GM19468 (cell line): ENCODE measurements at regions not wholly inside any gene's neighbourhood (a gene's known extent, or its start where the extent isn't known, plus 50 kb on each side); places are given as distances from the start of the nearest gene placed in this dataset.

Source experiments
- ATAC-seq: cut with Tn5 transposase; IDR thresholded peaks from one replicate; pipeline ENCODE4 v1.9.1; 2021; ENCODE audit warnings: mild to moderate bottlenecking, moderate library complexity, moderate number of reproducible peaks; ENCODE audit not compliant: unreplicated experiment; ENCODE audit errors: extremely low read depth

- no peak for ATAC-seq
Measured at GRCh38 chr2:19752500-19752899, 149.3 kb downstream of the TTC32 start.

- no peak for ATAC-seq
Measured at GRCh38 chr2:19751631-19752030, 150.2 kb downstream of the TTC32 start.

GRCh38 chr2:19750136-19750535 lies 151.6 kb downstream of the TTC32 start:
- ATAC-seq, result no peak

GRCh38 chr2:19749507-19749836 lies 152.3 kb downstream of the TTC32 start:
- no peak for ATAC-seq

- no peak for ATAC-seq
Measured at GRCh38 chr2:19748711-19749506, 152.9 kb downstream of the TTC32 start.

- no peak for ATAC-seq
Measured at GRCh38 chr2:19748073-19748375, 153.8 kb downstream of the TTC32 start.

- ATAC-seq, result no peak
Measured at GRCh38 chr2:19747310-19748072, 154.3 kb downstream of the TTC32 start.

- no peak for ATAC-seq
Measured at GRCh38 chr2:19746611-19747309, 155.0 kb downstream of the TTC32 start.

- ATAC-seq, result no peak
Measured at GRCh38 chr2:19746137-19746600, 155.6 kb downstream of the TTC32 start.

- ATAC-seq, result no peak
Measured at GRCh38 chr2:19745318-19746136, 156.3 kb downstream of the TTC32 start.

GRCh38 chr2:19744456-19745199 lies 157.2 kb downstream of the TTC32 start:
- ATAC-seq, result no peak

- no peak for ATAC-seq
Measured at GRCh38 chr2:19743641-19744040, 158.1 kb downstream of the TTC32 start.

- no peak for ATAC-seq
Measured at GRCh38 chr2:19742872-19743271, 158.9 kb downstream of the TTC32 start.

- ATAC-seq, result no peak
Measured at GRCh38 chr2:19739256-19739655, 162.5 kb downstream of the TTC32 start.

- no peak for ATAC-seq
Measured at GRCh38 chr2:19738707-19739106, 163.1 kb downstream of the TTC32 start.

GRCh38 chr2:19736191-19736831 lies 165.5 kb downstream of the TTC32 start:
- ATAC-seq, result no peak

- no peak for ATAC-seq
Measured at GRCh38 chr2:19733951-19734425, 167.8 kb downstream of the TTC32 start.

- ATAC-seq, result no peak
Measured at GRCh38 chr2:19733390-19733789, 168.4 kb downstream of the TTC32 start.

- no peak for ATAC-seq
Measured at GRCh38 chr2:19732255-19732654, 169.5 kb downstream of the TTC32 start.
